GM12874 (cell line): ENCODE measurements at regions not wholly inside any gene's neighbourhood (a gene's known extent, or its start where the extent isn't known, plus 50 kb on each side); places are given as distances from the start of the nearest gene placed in this dataset.

ENCODE experiments used
- CTCF ChIP-seq: IDR thresholded peaks from 2 replicates; pipeline ENCODE4 v1.5.1; 2011; ENCODE audit warnings: low read depth, mild to moderate bottlenecking, control low read depth, low read length, moderate library complexity; ENCODE audit not compliant: insufficient read depth

- TF ChIP-seq CTCF, result no peak
Observed at GRCh38 chr2:8160959-8161358, 520.9 kb upstream of the ID2 start.

DNA sequence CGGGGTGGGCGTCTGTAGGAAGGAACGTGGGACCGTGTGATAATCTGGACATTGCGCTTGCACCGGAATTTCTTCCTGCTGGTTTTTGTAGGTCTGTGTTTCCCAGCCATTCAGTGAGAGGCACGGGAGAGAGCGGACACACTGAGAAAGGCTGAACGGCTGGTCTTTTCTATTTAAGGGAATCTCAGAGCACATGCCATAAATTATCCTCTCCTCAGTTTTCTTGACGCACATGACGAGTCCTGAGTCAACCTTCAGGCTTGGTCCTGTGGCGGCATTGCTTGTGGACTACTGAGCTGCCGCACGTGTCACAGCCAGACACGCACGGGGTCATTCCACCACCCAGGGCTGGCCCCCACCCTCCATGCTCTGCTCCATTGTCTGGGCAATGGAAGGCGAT, 519.3 kb upstream of the ID2 start:
- TF ChIP-seq CTCF, result no peak

DNA sequence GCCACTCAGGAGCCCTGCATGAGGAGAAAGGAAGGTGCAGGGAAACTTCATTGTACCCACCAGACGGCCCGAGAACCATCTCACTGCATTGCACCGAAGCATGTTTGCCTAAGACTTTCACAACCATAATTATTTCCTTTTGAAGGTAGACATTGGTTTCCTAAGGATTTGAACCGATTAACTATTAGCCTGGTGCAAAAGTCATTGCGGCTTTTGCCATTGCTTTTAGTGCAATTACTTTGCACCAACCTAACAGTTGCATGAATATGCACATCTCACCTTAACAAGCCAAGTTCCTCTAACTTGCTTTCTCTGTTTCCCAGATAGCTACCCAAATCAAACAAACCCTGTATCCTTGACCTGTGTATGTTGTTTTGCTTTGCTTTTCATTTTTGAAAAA, 516.3 kb upstream of the ID2 start:
- no peak for TF ChIP-seq CTCF

GRCh38 chr2:8168022-8168717, 513.7 kb upstream of the ID2 start:
- no peak for TF ChIP-seq CTCF

GRCh38 chr2:8168876-8169424, 512.9 kb upstream of the ID2 start:
- TF ChIP-seq CTCF, result no peak

DNA sequence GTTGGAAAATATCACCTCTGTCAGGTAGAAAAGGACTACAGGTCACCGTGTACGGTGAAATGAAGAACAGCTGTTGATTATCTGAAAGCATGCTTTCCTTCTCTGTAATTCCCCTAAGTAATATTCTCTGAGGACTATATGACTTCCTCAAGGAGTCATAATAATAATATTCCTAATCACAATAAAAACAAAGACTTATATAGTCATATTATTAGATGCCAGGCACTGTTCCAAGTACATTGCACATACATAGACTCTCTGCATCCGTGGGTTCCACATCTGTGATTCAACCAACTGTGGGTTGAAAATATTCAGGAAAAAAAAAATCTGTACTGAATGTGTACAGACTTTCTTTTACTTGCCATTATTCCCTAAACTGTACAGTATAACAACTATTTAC, 512.4 kb upstream of the ID2 start:
- no peak for TF ChIP-seq CTCF

- TF ChIP-seq CTCF, result no peak
Observed at GRCh38 chr2:8170552-8171327, 511.1 kb upstream of the ID2 start.
